Peyer's patch (tissue), 4 donors: ENCODE measurements at regions not wholly inside any gene's neighbourhood (a gene's known extent, or its start where the extent isn't known, plus 50 kb on each side); places are given as distances from the start of the nearest gene placed in this dataset.

Experiments used
- DNase-seq, 3 donors: peaks; one replicate each; pipeline ENCODE4 v3.0.0-alpha.2; 2017 to 2019
- H3K27ac ChIP-seq, 4 donors: fragments of 200-600 bp; sonication (generic); one replicate each; pipeline ENCODE4 v1.5.1; 2016 to 2019
- H3K27me3 ChIP-seq, 2 donors: fragments of 200-600 bp; sonication (generic); one replicate each; pipeline ENCODE4 v1.5.1; 2019
- H3K36me3 ChIP-seq, 3 donors: fragments of 200-600 bp; sonication (generic); one replicate each; pipeline ENCODE4 v1.5.1; 2016 to 2019
- H3K4me1 ChIP-seq, 4 donors: fragments of 200-600 bp; sonication (generic); one replicate each; pipeline ENCODE4 v1.5.1; 2016 to 2019
- H3K4me3 ChIP-seq, 4 donors: fragments of 200-600 bp; sonication (generic); 1 replicate in 3 of 4; 2 replicates in 1 of 4; pipeline ENCODE4 v1.5.1; 2016 to 2019; ENCODE audit warnings: mild to moderate bottlenecking in 1 of 4
- H3K9me3 ChIP-seq, 4 donors: fragments of 200-600 bp; sonication (generic); one replicate each; pipeline ENCODE4 v1.5.1; 2016 to 2019; ENCODE audit warnings: mild to moderate bottlenecking in 1 of 4
- CTCF ChIP-seq, 6 experiments: fragments of 450-650 bp in 4 of 6; fragments of 200-600 bp in 2 of 6; sonication (generic) in 1 of 6; IDR thresholded peaks; one replicate each; pipeline ENCODE4 v1.5.1; 2017 to 2019; ENCODE audit warnings: antibody characterized with exemption in 6 of 6, mild to moderate bottlenecking in 3 of 6, moderate library complexity in 1 of 6
- POLR2A ChIP-seq, 2 donors: fragments of 450-650 bp; IDR thresholded peaks; one replicate each; pipeline ENCODE4 v1.5.1; 2017; ENCODE audit warnings: antibody characterized with exemption in 2 of 2, mild to moderate bottlenecking in 2 of 2, moderate library complexity in 2 of 2

GRCh38 chr17:65436871-65437270 lies 124.6 kb downstream of the AXIN2 start:
- TF ChIP-seq CTCF (IDR thresholded peaks at IDR 0.05) (no peak), POLR2A (IDR thresholded peaks at IDR 0.05) (no peak)
- Histone ChIP-seq H3K27ac (no peak overlapping the region), H3K27me3 (no peaks in the 10 kb centered on the region), H3K9me3 (no peaks in the 10 kb centered on the region), H3K4me1 (no peaks in the 10 kb centered on the region), H3K4me3 (no peak overlapping the region), H3K36me3 (no peaks in the 10 kb centered on the region)
- DNase-seq = no peak

- H3K4me1 ChIP-seq = no peaks in the 10 kb centered on the region
- TF ChIP-seq POLR2A (IDR thresholded peaks at IDR 0.05) (no peak), CTCF (IDR thresholded peaks at IDR 0.05) (no peak)
These were observed 126.6 kb downstream of the AXIN2 start for GRCh38 chr17:65434878-65435277.

GRCh38 chr17:65434251-65434650 lies 127.2 kb downstream of the AXIN2 start:
- Histone ChIP-seq H3K27ac (no peak overlapping the region), H3K4me3 (no peak overlapping the region), H3K9me3 (no peaks in the 10 kb centered on the region), H3K27me3 (no peaks in the 10 kb centered on the region), H3K36me3 (no peaks in the 10 kb centered on the region), H3K4me1 (no peaks in the 10 kb centered on the region)
- no peak for DNase-seq
- TF ChIP-seq CTCF (IDR thresholded peaks at IDR 0.05) = no peak
- TF ChIP-seq POLR2A (IDR thresholded peaks at IDR 0.05) = no peak

More at GRCh38 chr17:65434878-65435277, 126.6 kb downstream of the AXIN2 start:
- Histone ChIP-seq H3K36me3 (no peaks in the 10 kb centered on the region), H3K9me3 (no peaks in the 10 kb centered on the region), H3K27me3 (no peaks in the 10 kb centered on the region), H3K27ac (no peak overlapping the region), H3K4me3 (no peak overlapping the region)
- DNase-seq = no peak

- Histone ChIP-seq H3K27ac (no peak overlapping the region), H3K4me3 (no peak overlapping the region), H3K27me3 (no peaks in the 10 kb centered on the region), H3K4me1 (no peaks in the 10 kb centered on the region), H3K36me3 (no peaks in the 10 kb centered on the region), H3K9me3 (no peaks in the 10 kb centered on the region)
- DNase-seq = no peak
- TF ChIP-seq CTCF (IDR thresholded peaks at IDR 0.05) (no peak), POLR2A (IDR thresholded peaks at IDR 0.05) (no peak)
These were observed 127.9 kb downstream of the AXIN2 start for GRCh38 chr17:65433592-65433991.

GRCh38 chr17:65433157-65433556 lies 128.3 kb downstream of the AXIN2 start:
- TF ChIP-seq POLR2A (IDR thresholded peaks at IDR 0.05) = no peak
- TF ChIP-seq CTCF (IDR thresholded peaks at IDR 0.05) = no peak
- no peak for DNase-seq
- H3K27me3 ChIP-seq = no peaks in the 10 kb centered on the region
- H3K27ac ChIP-seq = no peak overlapping the region
- H3K4me1 ChIP-seq = no peaks in the 10 kb centered on the region
- no peaks in the 10 kb centered on the region for H3K9me3 ChIP-seq
- H3K36me3 ChIP-seq = no peaks in the 10 kb centered on the region
- H3K4me3 ChIP-seq = no peak overlapping the region

- no peak for TF ChIP-seq CTCF (IDR thresholded peaks at IDR 0.05)
- TF ChIP-seq POLR2A (IDR thresholded peaks at IDR 0.05) = no peak
- H3K36me3 ChIP-seq = no peaks in the 10 kb centered on the region
- H3K4me1 ChIP-seq = no peaks in the 10 kb centered on the region
- H3K9me3 ChIP-seq = no peaks in the 10 kb centered on the region
- no peak overlapping the region for H3K27ac ChIP-seq
- no peak overlapping the region for H3K4me3 ChIP-seq
- no peak for DNase-seq
- no peaks in the 10 kb centered on the region for H3K27me3 ChIP-seq
These were observed 130.3 kb downstream of the AXIN2 start for GRCh38 chr17:65431116-65431515.
